OCI-LY3 (cell line): ENCODE measurements at regions not wholly inside any gene's neighbourhood (a gene's known extent, or its start where the extent isn't known, plus 50 kb on each side); places are given as distances from the start of the nearest gene placed in this dataset.

Source experiments
- CTCF ChIP-seq: fragments of 200-600, 300-600 bp; sonication (generic); IDR thresholded peaks from 2 replicates; pipeline ENCODE4 v1.5.1; 2014; ENCODE audit warnings: antibody characterized with exemption, low read length, low read depth
- EZH2phosphoT487 ChIP-seq: fragments of 200-600 bp; shearing (Covaris generic); IDR thresholded peaks from 2 replicates; pipeline ENCODE4 v1.6.1; 2018; ENCODE audit warnings: antibody characterized with exemption, mixed run types, low read depth

- TF ChIP-seq CTCF (no peak), EZH2phosphoT487 (no peak)
Measured at GRCh38 chr7:49074538-49074937, 150.2 kb downstream of the CDC14C start.
